Suprapubic skin (tissue), 4 donors: ENCODE measurements at regions not wholly inside any gene's neighbourhood (a gene's known extent, or its start where the extent isn't known, plus 50 kb on each side); places are given as distances from the start of the nearest gene placed in this dataset.
"Not testable (repeated sequence)": the region's sequence is repeated elsewhere in the genome, so short reads cannot be mapped to it uniquely, and the experiment has no call there.

ENCODE experiments used
- DNase-seq, 2 donors: peaks; one replicate each; pipeline ENCODE4 v3.0.0-alpha.2; 2019; ENCODE audit warnings: low spot score in 2 of 2
- H3K27ac ChIP-seq: fragments of 200-600 bp; sonication (generic); one replicate; pipeline ENCODE4 v1.5.1; 2019
- H3K27me3 ChIP-seq: fragments of 200-600 bp; sonication (generic); one replicate; pipeline ENCODE4 v1.5.1; 2019
- H3K36me3 ChIP-seq: fragments of 200-600 bp; sonication (generic); one replicate; pipeline ENCODE4 v1.5.1; 2019
- H3K4me1 ChIP-seq: fragments of 200-600 bp; sonication (generic); one replicate; pipeline ENCODE4 v1.5.1; 2019
- H3K4me3 ChIP-seq: fragments of 200-600 bp; sonication (generic); one replicate; pipeline ENCODE4 v1.5.1; 2019; ENCODE audit warnings: mild to moderate bottlenecking
- H3K9me3 ChIP-seq: fragments of 200-600 bp; sonication (generic); one replicate; pipeline ENCODE4 v1.5.1; 2019
- EP300 ChIP-seq: sonication (generic); formaldehyde crosslinking; IDR thresholded peaks from one replicate; pipeline ENCODE4 v1.6.1; 2017; ENCODE audit warnings: antibody characterized with exemption
- POLR2A ChIP-seq, 2 donors: fragments of 450-650 bp; IDR thresholded peaks; one replicate each; pipeline ENCODE4 v1.6.1; 2017; ENCODE audit warnings: antibody characterized with exemption in 2 of 2, mild to moderate bottlenecking in 2 of 2, moderate library complexity in 2 of 2
- POLR2AphosphoS5 ChIP-seq, 3 donors: sonication (generic); formaldehyde crosslinking; IDR thresholded peaks; one replicate each; pipeline ENCODE4 v1.6.1; 2017; ENCODE audit warnings: antibody characterized with exemption in 3 of 3
- WGBS: methylation state at CpG from one replicate; pipeline ENCODE4 v1.1.5; 2018; 5-methylcytosine and 5-hydroxymethylcytosine counted together
- TF ChIP-seq, protein P1 (sequence below), 2 donors: fragments of 200-600 bp in 1 of 2; fragments of 450-650 bp in 1 of 2; sonication (generic) in 1 of 2; IDR thresholded peaks; one replicate each; pipeline ENCODE4 v1.5.1; 2016 to 2019; ENCODE audit warnings: antibody characterized with exemption in 2 of 2, mild to moderate bottlenecking in 1 of 2, moderate library complexity in 1 of 2

GRCh38 chr3:157914882-157915281 lies 191.3 kb downstream of the SHOX2 start:
- no peak for DNase-seq
- Histone ChIP-seq H3K4me1 (no peaks in the 10 kb centered on the region), H3K36me3 (no peaks in the 10 kb centered on the region), H3K9me3 (no peaks in the 10 kb centered on the region), H3K27ac (no peak overlapping the region), H3K27me3 (no peaks in the 10 kb centered on the region), H3K4me3 (no peak overlapping the region)
- TF ChIP-seq, protein P1, sequence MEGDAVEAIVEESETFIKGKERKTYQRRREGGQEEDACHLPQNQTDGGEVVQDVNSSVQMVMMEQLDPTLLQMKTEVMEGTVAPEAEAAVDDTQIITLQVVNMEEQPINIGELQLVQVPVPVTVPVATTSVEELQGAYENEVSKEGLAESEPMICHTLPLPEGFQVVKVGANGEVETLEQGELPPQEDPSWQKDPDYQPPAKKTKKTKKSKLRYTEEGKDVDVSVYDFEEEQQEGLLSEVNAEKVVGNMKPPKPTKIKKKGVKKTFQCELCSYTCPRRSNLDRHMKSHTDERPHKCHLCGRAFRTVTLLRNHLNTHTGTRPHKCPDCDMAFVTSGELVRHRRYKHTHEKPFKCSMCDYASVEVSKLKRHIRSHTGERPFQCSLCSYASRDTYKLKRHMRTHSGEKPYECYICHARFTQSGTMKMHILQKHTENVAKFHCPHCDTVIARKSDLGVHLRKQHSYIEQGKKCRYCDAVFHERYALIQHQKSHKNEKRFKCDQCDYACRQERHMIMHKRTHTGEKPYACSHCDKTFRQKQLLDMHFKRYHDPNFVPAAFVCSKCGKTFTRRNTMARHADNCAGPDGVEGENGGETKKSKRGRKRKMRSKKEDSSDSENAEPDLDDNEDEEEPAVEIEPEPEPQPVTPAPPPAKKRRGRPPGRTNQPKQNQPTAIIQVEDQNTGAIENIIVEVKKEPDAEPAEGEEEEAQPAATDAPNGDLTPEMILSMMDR (IDR thresholded peaks at IDR 0.05): no peak
- TF ChIP-seq POLR2A (IDR thresholded peaks at IDR 0.05): no peak
- TF ChIP-seq EP300: no peak
- no peak for TF ChIP-seq POLR2AphosphoS5 (IDR thresholded peaks at IDR 0.05)

DNA sequence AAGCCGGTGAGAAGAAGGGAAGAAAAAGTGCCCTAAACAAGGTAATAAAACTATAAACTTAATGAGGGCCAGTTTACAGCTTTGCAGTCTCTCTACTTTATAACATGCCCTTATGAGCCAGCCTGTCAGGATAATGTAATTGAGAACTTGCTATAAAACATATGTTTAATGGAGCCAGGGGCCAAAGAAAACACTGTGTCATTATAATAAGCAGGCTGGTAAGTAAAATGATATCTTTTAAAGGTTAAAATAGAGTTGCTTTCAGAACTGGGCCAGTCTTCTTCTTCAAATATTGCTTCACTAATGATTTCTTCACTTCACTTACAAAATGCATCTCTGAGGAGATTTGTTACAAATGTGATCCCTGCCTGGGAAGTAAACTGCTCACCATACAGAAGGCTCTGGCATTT lies 192.5 kb downstream of the SHOX2 start:
- TF ChIP-seq, protein P1 (IDR thresholded peaks at IDR 0.05): no peak
- no peak for TF ChIP-seq POLR2A (IDR thresholded peaks at IDR 0.05)
- no peak for TF ChIP-seq EP300
- TF ChIP-seq POLR2AphosphoS5 (IDR thresholded peaks at IDR 0.05): no peak
- Histone ChIP-seq H3K4me3 (no peak overlapping the region), H3K4me1 (no peaks in the 10 kb centered on the region), H3K27ac (no peak overlapping the region), H3K36me3 (no peaks in the 10 kb centered on the region), H3K27me3 (no peaks in the 10 kb centered on the region), H3K9me3 (no peaks in the 10 kb centered on the region)
- no peak for DNase-seq
- WGBS: 24% methylated on average over 1 of the region's 1 CpG

- H3K9me3 ChIP-seq: no peaks in the 10 kb centered on the region
- no peaks in the 10 kb centered on the region for H3K36me3 ChIP-seq
- H3K27me3 ChIP-seq: no peaks in the 10 kb centered on the region
- no peak overlapping the region for H3K27ac ChIP-seq
- 83% methylated on average over 5 of the region's 5 CpGs for WGBS
- H3K4me3 ChIP-seq: no peak overlapping the region
- no peak for DNase-seq
- H3K4me1 ChIP-seq: no peaks in the 10 kb centered on the region
- no peak for TF ChIP-seq POLR2A (IDR thresholded peaks at IDR 0.05)
- no peak for TF ChIP-seq EP300
- TF ChIP-seq, protein P1 (IDR thresholded peaks at IDR 0.05): no peak
- TF ChIP-seq POLR2AphosphoS5 (IDR thresholded peaks at IDR 0.05): no peak
These were observed 193.4 kb downstream of the SHOX2 start for GRCh38 chr3:157912514-157913451.

- Histone ChIP-seq H3K4me1 (no peaks in the 10 kb centered on the region), H3K27ac (no peak overlapping the region), H3K9me3 (no peaks in the 10 kb centered on the region), H3K4me3 (no peak overlapping the region), H3K27me3 (no peaks in the 10 kb centered on the region), H3K36me3 (no peaks in the 10 kb centered on the region)
- no peak for TF ChIP-seq POLR2A (IDR thresholded peaks at IDR 0.05)
- TF ChIP-seq, protein P1 (IDR thresholded peaks at IDR 0.05): no peak
- no peak for TF ChIP-seq EP300
- TF ChIP-seq POLR2AphosphoS5 (IDR thresholded peaks at IDR 0.05): no peak
- no peak for DNase-seq
These were observed 199.6 kb downstream of the SHOX2 start for GRCh38 chr3:157906627-157907026.

DNA sequence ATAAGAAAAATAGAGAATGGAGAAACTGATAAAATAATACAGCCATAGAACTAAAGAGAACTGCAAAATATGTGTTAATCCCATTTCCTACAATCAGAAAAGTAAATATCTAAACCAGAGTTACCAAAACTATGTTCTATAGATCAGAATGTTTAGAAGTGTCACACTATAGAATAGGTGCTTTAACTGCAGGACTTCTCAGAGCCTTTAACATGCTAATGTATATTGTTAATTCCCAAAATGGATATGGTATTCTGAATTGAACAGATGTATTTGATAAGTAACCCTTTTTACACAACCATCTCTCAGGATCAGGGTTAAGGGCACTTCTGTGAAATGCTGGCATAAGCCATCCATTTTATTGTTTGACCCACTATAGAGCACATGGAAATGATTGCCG lies 200.3 kb downstream of the SHOX2 start:
- no peaks in the 10 kb centered on the region for H3K4me1 ChIP-seq
- no peaks in the 10 kb centered on the region for H3K36me3 ChIP-seq
- no peak overlapping the region for H3K4me3 ChIP-seq
- DNase-seq: no peak
- no peak overlapping the region for H3K27ac ChIP-seq
- no peak for TF ChIP-seq EP300
- TF ChIP-seq POLR2A (IDR thresholded peaks at IDR 0.05): no peak
- TF ChIP-seq, protein P1 (IDR thresholded peaks at IDR 0.05): no peak
- no peak for TF ChIP-seq POLR2AphosphoS5 (IDR thresholded peaks at IDR 0.05)
- WGBS: 86% methylated on average over 1 of the region's 1 CpG
- no peaks in the 10 kb centered on the region for H3K9me3 ChIP-seq
- H3K27me3 ChIP-seq: no peaks in the 10 kb centered on the region

DNA sequence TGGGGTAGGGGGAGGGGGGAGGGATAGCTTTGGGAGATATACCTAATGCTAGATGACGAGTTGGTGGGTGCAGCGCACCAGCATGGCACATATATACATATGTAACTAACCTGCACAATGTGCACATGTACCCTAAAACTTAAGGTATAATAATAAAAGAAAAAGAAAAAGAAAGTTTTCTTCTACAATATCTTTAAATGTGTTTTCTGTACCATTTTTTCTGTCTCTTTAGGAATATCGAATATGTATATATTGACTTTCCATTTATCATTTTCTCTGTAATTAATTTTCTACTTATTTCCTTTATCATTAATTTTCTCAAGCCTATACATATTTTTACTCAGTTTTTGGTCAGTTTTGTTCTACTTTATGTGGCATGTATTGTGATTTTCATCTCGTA lies 203.5 kb downstream of the SHOX2 start:
- not testable (repeated sequence) for H3K9me3 ChIP-seq, H3K4me1 ChIP-seq, H3K4me3 ChIP-seq, H3K36me3 ChIP-seq, H3K27ac ChIP-seq, DNase-seq, H3K27me3 ChIP-seq
- WGBS: 93% methylated on average over 4 of the region's 4 CpGs
